ENCODE measurements at regions not wholly inside any gene's neighbourhood (a gene's known extent, or its start where the extent isn't known, plus 50 kb on each side); places are given as distances from the start of the nearest gene placed in this dataset.
"Not testable (repeated sequence)": the region's sequence is repeated elsewhere in the genome, so short reads cannot be mapped to it uniquely, and the experiment has no call there.

DNA sequence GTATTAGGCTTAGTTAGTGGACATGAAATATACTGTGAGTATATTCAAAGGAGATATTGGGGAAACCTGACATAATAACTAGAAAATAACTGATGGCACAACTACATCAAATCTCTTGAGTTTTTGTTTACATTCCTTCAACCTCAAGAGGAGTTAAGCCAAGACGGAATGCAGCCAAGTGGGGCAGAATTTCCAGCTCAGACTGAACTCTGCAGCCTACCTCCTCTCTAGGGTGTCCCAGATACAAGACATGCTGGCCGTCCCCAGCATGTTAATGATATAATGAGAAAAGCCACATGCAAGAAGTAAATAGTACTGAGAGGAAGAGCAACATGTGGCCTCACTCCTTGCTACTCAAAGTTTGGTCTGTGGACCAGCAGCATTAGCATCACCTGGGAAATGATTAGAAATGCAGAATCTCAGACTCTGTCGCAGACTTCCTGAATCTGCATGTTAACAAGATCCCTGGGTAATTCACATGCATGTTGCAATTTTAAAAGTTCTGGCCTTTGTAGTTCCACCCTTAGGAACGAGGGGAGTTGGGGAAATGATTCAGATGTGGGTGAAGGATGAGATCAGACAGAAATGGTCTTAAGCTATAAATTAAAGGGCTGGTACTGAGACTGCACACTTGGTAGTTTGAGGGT, 118.4 kb upstream of the CACUL1 start:
- no peak for DNase-seq

DNA sequence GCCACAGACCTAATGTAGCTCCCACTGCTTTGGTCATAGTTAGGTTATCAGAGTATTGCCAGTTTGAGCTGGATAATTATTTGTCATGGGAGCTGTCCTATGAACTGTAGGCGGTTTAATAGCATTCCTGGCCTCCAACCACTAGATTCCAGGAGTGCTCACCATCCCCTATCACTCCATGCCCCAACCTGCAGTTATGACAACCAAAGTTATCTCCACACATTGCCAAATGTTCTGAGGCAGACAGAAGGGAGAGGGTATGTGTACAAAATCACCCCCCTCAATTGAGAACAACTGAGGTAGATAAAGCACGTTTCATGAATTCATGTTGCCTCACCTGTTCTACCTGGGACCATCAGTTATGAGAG, 119.0 kb upstream of the CACUL1 start:
- no peak for DNase-seq

DNA sequence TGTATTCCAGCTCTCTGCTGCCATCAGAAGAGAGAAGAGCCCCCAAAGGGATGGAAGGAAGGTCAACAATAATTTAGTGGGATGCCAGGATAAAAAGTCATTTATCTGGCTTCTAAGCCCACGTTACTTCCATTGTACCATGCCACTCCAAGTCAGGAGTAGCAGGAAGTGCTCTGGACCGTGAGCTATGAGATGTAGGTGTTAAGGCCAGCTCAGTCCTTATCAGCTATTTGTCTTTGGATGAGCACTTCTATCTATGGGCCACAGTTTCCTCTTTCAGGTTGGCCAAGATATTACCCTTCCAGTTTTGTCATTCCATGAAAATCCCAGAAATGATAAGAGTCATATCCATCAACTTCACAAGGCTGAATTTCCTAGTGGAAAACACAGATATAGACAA, 119.4 kb upstream of the CACUL1 start:
- DNase-seq = no peak

DNA sequence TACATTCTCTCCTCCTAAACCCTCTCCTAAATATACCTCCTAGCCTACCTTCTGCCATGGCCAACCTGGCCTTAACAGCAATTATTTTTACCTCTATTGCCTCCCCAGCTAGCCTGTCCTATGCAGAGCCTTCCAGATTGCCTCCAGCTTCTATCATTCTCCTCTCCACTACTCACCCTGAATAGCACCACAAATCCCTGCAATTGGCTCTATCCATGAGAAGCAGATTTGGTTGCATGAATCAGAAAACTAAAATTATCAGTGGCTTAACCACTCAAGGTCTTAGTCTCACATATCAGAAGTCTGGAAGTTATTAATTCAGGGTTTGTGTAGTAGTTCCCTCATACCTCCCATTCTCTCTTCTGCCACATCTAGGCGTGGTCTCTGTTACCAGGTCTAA, 120.3 kb upstream of the CACUL1 start:
- no peak for DNase-seq

DNA sequence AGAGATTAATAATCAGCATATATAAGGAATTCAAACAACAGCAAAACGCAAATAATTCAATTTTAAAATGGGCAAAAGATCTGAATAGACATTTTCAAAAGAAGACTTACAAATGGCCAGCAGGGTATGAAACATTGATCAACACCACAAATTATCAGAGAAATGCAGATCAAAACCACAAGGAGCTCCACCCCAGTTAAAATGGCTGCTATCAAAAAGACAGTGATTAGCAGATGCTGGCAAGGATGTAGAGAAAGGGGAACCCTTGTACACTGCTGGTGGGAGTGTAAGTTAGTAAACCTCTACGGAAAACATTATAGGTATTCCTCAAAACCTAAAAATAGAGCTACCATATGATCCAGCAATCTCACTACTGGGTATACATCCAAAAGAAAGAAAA, 128.0 kb upstream of the CACUL1 start:
- no peak for DNase-seq

- no peak for DNase-seq
Measured at GRCh38 chr10:118892255-118892654, 137.3 kb upstream of the NANOS1 start.

GRCh38 chr10:118894891-118895290, 134.6 kb upstream of the NANOS1 start:
- not testable (repeated sequence) for DNase-seq

DNA sequence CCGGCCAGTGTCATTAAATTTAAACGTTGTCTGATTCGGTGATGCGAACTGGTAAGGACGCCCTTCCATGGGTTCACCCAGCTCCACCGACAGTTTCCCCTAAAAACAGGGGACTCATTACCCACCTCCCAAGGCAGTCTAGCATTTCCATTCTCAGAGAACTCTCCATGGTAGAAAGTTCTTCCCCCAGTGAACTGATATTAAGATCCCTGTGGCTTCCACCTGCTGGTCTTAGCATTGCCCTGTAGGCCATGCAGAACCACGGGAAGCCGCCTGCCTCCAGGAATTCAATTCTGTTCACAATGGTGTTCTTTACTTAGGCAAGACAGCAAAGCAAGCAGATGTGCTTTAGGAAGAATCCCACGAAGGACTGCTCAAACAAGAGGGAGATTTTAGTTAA, 128.9 kb upstream of the NANOS1 start:
- DNase-seq = no peak

GRCh38 chr10:118901380-118901779, 128.1 kb upstream of the NANOS1 start:
- no peak for DNase-seq

DNA sequence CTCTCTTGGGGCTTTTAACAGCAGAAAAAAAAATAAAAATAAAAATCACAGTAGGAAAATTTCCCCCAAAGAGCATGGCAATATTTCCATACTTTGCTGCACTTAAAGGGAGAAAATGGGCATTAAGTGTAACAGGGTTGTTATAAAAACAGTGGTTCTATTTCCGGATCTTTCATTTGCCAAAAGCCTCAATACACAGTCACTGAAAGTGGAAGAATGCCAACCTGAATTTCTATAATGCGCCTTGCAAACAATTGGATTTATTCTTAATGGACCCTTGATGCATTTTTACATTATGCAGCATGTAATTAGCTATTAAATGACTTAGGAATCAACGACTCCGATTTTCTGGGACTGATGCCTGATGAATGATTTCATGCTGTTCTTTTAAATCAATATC, 127.6 kb upstream of the NANOS1 start:
- DNase-seq = no peak

GRCh38 chr10:118902656-118903055, 126.9 kb upstream of the NANOS1 start:
- DNase-seq = not testable (repeated sequence)

DNA sequence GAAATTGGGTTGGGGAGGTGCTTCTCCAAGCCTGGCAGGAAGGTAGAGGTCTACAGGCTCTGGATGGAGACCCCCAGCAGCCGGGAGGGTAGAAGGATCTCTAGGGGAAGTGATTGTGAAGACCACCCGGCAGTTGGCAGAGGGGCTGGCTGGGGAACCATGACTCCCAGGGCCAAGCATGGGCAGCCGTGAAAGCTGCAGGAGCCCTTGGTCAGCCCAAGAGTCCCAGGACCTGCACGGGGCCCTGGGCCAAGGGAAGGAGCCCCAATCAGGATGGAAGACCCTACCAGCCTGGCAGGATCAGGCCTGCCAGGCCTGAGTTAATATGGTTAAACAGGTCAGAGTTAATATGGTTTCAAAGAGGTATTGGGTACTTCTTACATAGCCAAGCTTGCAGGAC, 126.3 kb upstream of the NANOS1 start:
- no peak for DNase-seq

DNA sequence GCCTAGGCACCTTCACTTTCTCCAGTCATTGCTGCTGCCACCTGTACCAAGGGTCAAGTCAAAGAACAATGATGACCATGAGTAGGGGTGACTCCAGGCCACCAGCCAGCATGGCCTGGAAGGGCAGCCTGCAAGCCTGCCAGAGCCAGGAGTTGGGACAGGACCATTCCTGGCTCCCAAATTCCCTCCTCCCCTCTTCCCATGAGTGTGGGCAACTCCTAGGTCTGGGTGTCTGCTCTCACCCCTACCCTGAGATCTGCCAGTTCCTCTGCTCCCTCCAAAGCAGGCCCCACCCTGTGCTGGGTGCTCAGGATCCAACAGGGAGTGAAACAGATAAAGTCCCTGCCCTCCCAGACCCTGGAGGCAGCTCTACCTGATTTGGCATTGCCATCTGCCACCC, 125.8 kb upstream of the NANOS1 start:
- no peak for DNase-seq

DNA sequence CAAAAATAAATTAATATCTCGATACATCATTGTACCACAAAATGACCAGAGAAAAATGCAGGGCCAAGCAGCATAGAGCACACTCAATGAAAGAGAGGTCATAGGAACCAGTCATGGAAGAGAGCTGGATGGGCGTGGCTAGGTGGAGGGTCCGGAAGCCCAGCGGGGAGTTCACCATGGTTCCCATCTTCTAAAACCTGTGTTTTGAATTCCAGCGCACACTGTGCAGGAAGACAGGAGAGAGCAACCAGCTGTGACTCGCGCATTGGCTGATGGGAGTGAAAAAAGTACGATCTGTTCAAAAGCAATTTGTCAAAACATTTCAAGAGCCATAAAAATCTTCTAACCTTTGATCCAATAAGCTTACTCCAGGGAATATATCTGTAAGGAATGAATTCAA, 125.2 kb upstream of the NANOS1 start:
- DNase-seq = no peak

DNA sequence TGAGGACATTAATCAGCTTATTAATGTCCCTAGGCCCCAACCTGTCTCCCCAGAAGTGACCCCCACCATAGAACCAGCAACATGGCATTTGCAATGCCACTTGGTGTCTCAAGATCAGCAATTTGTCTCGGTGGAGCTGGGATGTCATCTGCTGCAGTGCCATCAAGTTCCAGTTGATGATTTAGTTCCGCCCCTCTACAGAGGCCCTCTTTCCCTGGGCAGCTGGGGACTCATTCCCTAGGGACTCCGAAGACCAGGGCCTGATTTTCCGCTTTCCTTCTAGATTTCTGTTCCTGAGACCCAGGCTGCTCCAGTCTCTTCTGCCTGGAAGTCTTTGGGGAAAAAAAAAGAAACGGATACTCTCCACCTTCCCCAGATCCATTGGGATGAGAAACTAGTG, 122.5 kb upstream of the NANOS1 start:
- no peak for DNase-seq

DNA sequence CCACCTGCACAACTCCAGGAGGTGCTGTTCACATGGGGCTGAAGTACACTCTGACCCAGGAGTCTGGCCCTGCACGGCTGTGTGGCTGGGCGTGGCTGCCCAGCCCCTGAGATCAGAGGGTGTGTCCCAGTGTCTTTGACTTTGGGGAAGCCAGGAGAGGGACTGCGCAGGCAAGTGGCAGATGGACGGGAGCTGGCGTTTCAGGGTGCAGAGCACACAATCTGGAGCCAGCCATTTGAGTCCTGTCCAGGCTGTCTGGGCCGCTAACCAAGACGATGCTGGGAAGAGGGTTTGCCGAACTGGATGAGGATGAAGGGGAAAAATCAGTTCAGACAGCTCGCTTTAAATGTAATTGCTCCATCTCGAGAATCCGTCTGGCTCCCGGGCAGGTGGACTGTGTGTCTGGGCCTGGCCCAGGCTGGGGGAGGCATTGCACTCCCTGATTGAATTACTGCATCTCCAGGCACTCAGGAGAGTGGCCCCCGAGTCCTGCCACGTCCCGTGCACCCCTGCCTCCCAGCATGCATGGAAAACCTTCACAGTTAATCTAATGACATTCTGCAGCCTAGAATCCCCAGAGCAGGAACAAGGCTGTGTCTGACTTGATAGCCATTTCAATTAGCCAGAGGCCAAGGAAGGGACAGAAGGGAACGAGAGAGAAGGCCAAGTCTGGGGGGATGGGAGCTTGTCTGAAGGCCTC, 120.8 kb upstream of the NANOS1 start:
- no peak for DNase-seq

DNA sequence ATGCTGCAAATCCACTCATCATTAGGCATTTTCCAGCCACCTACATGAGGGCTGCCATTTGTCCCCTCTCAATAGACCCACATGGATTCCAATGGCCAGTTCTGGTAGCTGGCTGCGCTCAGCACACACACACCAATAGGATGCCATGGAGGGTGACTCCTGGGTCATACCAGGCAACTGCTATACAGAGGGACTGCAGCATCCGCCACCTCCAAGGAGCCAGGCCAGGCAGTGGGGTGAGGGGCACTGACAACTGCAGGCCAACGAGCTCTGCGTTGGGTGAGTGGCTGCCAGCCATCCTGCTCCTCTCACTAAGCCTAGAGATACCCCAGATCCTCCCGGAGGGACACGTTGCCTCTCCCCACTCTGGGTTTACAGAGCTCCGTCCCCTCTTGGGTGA, 118.8 kb upstream of the NANOS1 start:
- no peak for DNase-seq

GRCh38 chr10:118911363-118911762, 118.2 kb upstream of the NANOS1 start:
- no peak for DNase-seq

- DNase-seq = no peak
Measured at GRCh38 chr10:118912961-118913600, 116.4 kb upstream of the NANOS1 start.

- no peak for DNase-seq
Measured at GRCh38 chr10:118913825-118914224, 115.7 kb upstream of the NANOS1 start.

- DNase-seq = no peak
Measured at GRCh38 chr10:118914629-118915028, 114.9 kb upstream of the NANOS1 start.

DNA sequence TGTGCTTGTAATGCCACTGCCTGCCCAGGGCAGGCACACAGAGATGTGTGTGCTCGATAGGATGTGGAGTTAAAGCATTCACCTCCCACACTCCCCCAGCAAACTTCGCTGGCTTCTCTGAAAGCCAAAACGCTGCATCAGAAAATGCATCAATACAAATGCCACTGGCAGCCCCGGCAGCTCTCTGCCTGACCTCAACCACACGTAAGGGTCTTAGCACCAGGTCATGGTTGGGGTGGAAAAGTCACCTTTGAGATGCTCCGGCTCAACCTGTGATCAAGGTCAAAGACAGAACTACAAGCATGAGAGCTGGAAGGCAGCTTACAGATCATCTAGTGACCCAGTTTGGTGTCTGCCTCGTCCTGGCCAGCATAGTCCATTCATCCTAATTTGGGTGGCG, 114.4 kb upstream of the NANOS1 start:
- no peak for DNase-seq

DNA sequence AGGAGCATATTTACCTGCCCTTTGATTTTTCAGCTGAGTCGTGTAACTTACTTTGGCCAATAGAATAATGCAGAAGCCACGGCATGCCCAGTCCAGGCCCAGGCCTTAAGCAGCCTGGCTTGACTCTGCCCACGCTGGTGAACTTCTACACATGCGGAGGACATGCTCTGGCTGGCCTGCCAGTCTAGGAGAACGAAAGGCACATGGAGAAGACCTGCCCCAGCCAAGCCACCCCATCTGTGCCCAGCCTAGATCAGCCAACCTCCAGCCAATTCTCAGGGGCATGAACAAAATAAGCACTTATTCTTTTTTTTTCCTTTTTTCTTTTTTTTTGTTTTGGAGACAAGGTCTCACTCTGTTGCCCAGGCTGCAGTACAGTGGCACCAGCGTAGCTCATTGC, 112.7 kb upstream of the NANOS1 start:
- DNase-seq = no peak

- DNase-seq = no peak
Measured at GRCh38 chr10:118917701-118918100, 111.8 kb upstream of the NANOS1 start.

DNA sequence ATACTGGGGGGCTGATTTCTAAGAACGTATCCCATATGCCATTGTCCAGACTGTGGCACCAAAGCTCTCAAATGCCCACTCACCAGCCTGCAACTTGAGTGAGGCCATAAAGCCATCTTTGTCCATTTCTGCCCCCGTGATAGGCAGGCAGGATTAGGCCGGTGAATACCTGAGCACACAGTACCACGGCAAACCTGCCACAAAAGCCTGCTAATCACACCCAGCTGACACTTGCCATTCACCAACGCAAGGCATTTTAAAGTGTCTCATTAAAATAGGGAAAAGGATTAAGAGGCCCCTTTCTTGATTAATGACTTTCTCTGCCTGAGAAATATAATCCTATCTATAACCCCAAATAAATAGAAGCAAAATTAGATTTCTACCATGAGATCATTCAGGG, 111.4 kb upstream of the NANOS1 start:
- DNase-seq = no peak
